ENCODE measurements at regions not wholly inside any gene's neighbourhood (a gene's known extent, or its start where the extent isn't known, plus 50 kb on each side); places are given as distances from the start of the nearest gene placed in this dataset.
"Not testable (repeated sequence)": the region's sequence is repeated elsewhere in the genome, so short reads cannot be mapped to it uniquely, and the experiment has no call there.

GRCh38 chr3:147333098-147333497, 73.2 kb downstream of the ZIC4 start:
- DNase-seq (ENCODE audit: low spot score) = no peak

GRCh38 chr3:147328711-147329110, 77.6 kb downstream of the ZIC4 start:
- no peak for DNase-seq (ENCODE audit: low spot score)

GRCh38 chr3:147324356-147324755, 82.0 kb downstream of the ZIC4 start:
- DNase-seq (ENCODE audit: low spot score) = no peak

- DNase-seq (ENCODE audit: low spot score) = no peak
Measured at GRCh38 chr3:147318900-147319299, 87.4 kb downstream of the ZIC4 start.

GRCh38 chr3:147317080-147317479, 89.3 kb downstream of the ZIC4 start:
- DNase-seq (ENCODE audit: low spot score) = not testable (repeated sequence)

GRCh38 chr3:147313513-147313912, 92.8 kb downstream of the ZIC4 start:
- DNase-seq (ENCODE audit: low spot score) = no peak

- DNase-seq (ENCODE audit: low spot score) = no peak
Measured at GRCh38 chr3:147312786-147313280, 93.5 kb downstream of the ZIC4 start.

GRCh38 chr3:147311716-147312115, 94.6 kb downstream of the ZIC4 start:
- no peak for DNase-seq (ENCODE audit: low spot score)

GRCh38 chr3:147305533-147306250, 100.7 kb downstream of the ZIC4 start:
- DNase-seq (ENCODE audit: low spot score) = no peak

- DNase-seq (ENCODE audit: low spot score) = no peak
Measured at GRCh38 chr3:147304756-147305155, 101.6 kb downstream of the ZIC4 start.

GRCh38 chr3:147301781-147302180, 104.6 kb downstream of the ZIC4 start:
- DNase-seq (ENCODE audit: low spot score) = no peak

GRCh38 chr3:147299656-147300055, 106.7 kb downstream of the ZIC4 start:
- DNase-seq (ENCODE audit: low spot score) = no peak

GRCh38 chr3:147298511-147298982, 107.8 kb downstream of the ZIC4 start:
- no peak for DNase-seq (ENCODE audit: low spot score)

- DNase-seq (ENCODE audit: low spot score) = no peak
Measured at GRCh38 chr3:147297761-147298350, 108.5 kb downstream of the ZIC4 start.

GRCh38 chr3:147287370-147287769, 119.0 kb downstream of the ZIC4 start:
- DNase-seq (ENCODE audit: low spot score) = not testable (repeated sequence)

GRCh38 chr3:147269907-147270306, 136.4 kb downstream of the ZIC4 start:
- no peak for DNase-seq (ENCODE audit: low spot score)

- DNase-seq (ENCODE audit: low spot score) = no peak
Measured at GRCh38 chr3:147267434-147267833, 138.9 kb downstream of the ZIC4 start.

GRCh38 chr3:147257944-147258343, 148.4 kb downstream of the ZIC4 start:
- DNase-seq (ENCODE audit: low spot score) = no peak

GRCh38 chr3:147256739-147257138, 149.6 kb downstream of the ZIC4 start:
- no peak for DNase-seq (ENCODE audit: low spot score)

GRCh38 chr3:147246906-147247305, 159.4 kb downstream of the ZIC4 start:
- no peak for DNase-seq (ENCODE audit: low spot score)

GRCh38 chr3:147245638-147246037, 160.7 kb downstream of the ZIC4 start:
- DNase-seq (ENCODE audit: low spot score) = not testable (repeated sequence)

GRCh38 chr3:147245022-147245421, 161.3 kb downstream of the ZIC4 start:
- not testable (repeated sequence) for DNase-seq (ENCODE audit: low spot score)

GRCh38 chr3:147244397-147244796, 161.9 kb downstream of the ZIC4 start:
- DNase-seq (ENCODE audit: low spot score) = no peak

- no peak for DNase-seq (ENCODE audit: low spot score)
Measured at GRCh38 chr3:147240581-147240980, 165.8 kb downstream of the ZIC4 start.

Measured in hematopoietic multipotent progenitor cell treated with erythropoietin and hydrocortisone succinate and interleukin-3 and kit ligand, for 17 days (in vitro differentiated cells).